Peyer's patch (tissue), 4 donors: ENCODE measurements at regions not wholly inside any gene's neighbourhood (a gene's known extent, or its start where the extent isn't known, plus 50 kb on each side); places are given as distances from the start of the nearest gene placed in this dataset.
"Not testable (repeated sequence)": the region's sequence is repeated elsewhere in the genome, so short reads cannot be mapped to it uniquely, and the experiment has no call there.

Experiments
- DNase-seq, 3 donors: peaks; one replicate each; pipeline ENCODE4 v3.0.0-alpha.2; 2017 to 2019
- H3K27ac ChIP-seq, 4 donors: fragments of 200-600 bp; sonication (generic); one replicate each; pipeline ENCODE4 v1.5.1; 2016 to 2019
- H3K27me3 ChIP-seq, 2 donors: fragments of 200-600 bp; sonication (generic); one replicate each; pipeline ENCODE4 v1.5.1; 2019
- H3K36me3 ChIP-seq, 3 donors: fragments of 200-600 bp; sonication (generic); one replicate each; pipeline ENCODE4 v1.5.1; 2016 to 2019
- H3K4me1 ChIP-seq, 4 donors: fragments of 200-600 bp; sonication (generic); one replicate each; pipeline ENCODE4 v1.5.1; 2016 to 2019
- H3K4me3 ChIP-seq, 4 donors: fragments of 200-600 bp; sonication (generic); 1 replicate in 3 of 4; 2 replicates in 1 of 4; pipeline ENCODE4 v1.5.1; 2016 to 2019; ENCODE audit warnings: mild to moderate bottlenecking in 1 of 4
- H3K9me3 ChIP-seq, 4 donors: fragments of 200-600 bp; sonication (generic); one replicate each; pipeline ENCODE4 v1.5.1; 2016 to 2019; ENCODE audit warnings: mild to moderate bottlenecking in 1 of 4
- CTCF ChIP-seq, 6 experiments: fragments of 450-650 bp in 4 of 6; fragments of 200-600 bp in 2 of 6; sonication (generic) in 1 of 6; IDR thresholded peaks; one replicate each; pipeline ENCODE4 v1.5.1; 2017 to 2019; ENCODE audit warnings: antibody characterized with exemption in 6 of 6, mild to moderate bottlenecking in 3 of 6, moderate library complexity in 1 of 6
- POLR2A ChIP-seq, 2 donors: fragments of 450-650 bp; IDR thresholded peaks; one replicate each; pipeline ENCODE4 v1.5.1; 2017; ENCODE audit warnings: antibody characterized with exemption in 2 of 2, mild to moderate bottlenecking in 2 of 2, moderate library complexity in 2 of 2

DNA sequence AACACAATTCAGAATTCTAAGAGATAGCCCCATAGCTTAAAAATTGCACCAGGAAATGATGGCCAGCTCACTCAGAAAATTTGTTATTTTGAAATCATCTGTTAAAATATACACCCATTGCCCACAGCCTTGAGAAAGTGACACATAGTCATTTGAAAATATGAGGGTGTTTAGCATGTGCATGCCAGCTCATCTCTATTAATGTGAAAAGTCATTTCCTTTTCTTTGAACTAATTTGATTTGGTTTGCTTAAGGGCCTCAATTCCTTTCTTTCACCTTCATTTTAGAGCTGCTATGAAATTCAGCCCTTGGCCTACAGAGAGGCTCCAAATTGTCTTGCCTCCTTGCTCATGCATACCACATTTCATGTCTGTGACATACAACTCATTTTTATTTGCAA lies 241.4 kb downstream of the PHLDA1 start:
- no peak overlapping the region for H3K27ac ChIP-seq
- TF ChIP-seq CTCF (IDR thresholded peaks at IDR 0.05), result no peak
- no peak overlapping the region for H3K4me3 ChIP-seq
- H3K9me3 ChIP-seq, result no peaks in the 10 kb centered on the region
- DNase-seq, result no peak
- H3K36me3 ChIP-seq, result no peaks in the 10 kb centered on the region
- no peaks in the 10 kb centered on the region for H3K4me1 ChIP-seq
- H3K27me3 ChIP-seq, result no peaks in the 10 kb centered on the region

DNA sequence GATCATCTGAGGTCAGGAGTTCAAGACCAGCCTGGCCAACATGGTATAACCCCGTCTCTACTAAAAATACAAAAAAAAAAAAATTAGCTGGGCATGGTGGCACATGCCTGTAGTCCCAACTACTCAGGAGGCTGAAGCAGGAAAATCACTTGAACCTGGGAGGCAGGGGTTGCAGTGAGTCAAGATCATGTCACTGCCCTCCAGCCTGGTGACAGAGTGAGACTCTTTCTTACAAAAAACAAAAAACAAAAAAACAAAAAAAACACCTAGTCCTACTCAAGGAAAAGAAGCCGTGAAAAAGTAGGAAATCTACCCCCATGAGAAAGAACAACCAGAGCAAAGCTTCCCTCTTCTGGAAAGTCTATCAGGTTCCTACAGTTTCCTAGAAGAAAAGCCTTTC lies 244.4 kb downstream of the PHLDA1 start:
- not testable (repeated sequence) for DNase-seq, H3K4me3 ChIP-seq, H3K9me3 ChIP-seq, H3K36me3 ChIP-seq, H3K27ac ChIP-seq, H3K27me3 ChIP-seq, H3K4me1 ChIP-seq

- no peaks in the 10 kb centered on the region for H3K4me1 ChIP-seq
- H3K36me3 ChIP-seq, result no peaks in the 10 kb centered on the region
- TF ChIP-seq CTCF (IDR thresholded peaks at IDR 0.05), result no peak
- TF ChIP-seq POLR2A (IDR thresholded peaks at IDR 0.05), result no peak
- H3K27me3 ChIP-seq, result no peaks in the 10 kb centered on the region
- H3K27ac ChIP-seq, result no peak overlapping the region
- no peak for DNase-seq
- no peak overlapping the region for H3K4me3 ChIP-seq
- no peaks in the 10 kb centered on the region for H3K9me3 ChIP-seq
These were observed 245.5 kb downstream of the PHLDA1 start for GRCh38 chr12:75786070-75786469.

- Histone ChIP-seq H3K27me3 (no peaks in the 10 kb centered on the region), H3K4me3 (no peak overlapping the region), H3K36me3 (no peaks in the 10 kb centered on the region), H3K4me1 (no peaks in the 10 kb centered on the region), H3K9me3 (no peaks in the 10 kb centered on the region), H3K27ac (no peak overlapping the region)
- TF ChIP-seq POLR2A (IDR thresholded peaks at IDR 0.05) (no peak), CTCF (IDR thresholded peaks at IDR 0.05) (no peak)
- no peak for DNase-seq
These were observed 247.0 kb downstream of the PHLDA1 start for GRCh38 chr12:75784591-75784990.

GRCh38 chr12:75783093-75783877 lies 248.3 kb downstream of the PHLDA1 start:
- no peaks in the 10 kb centered on the region for H3K4me1 ChIP-seq
- no peak overlapping the region for H3K27ac ChIP-seq
- no peaks in the 10 kb centered on the region for H3K27me3 ChIP-seq
- no peak for TF ChIP-seq CTCF (IDR thresholded peaks at IDR 0.05)
- TF ChIP-seq POLR2A (IDR thresholded peaks at IDR 0.05), result no peak
- H3K9me3 ChIP-seq, result no peaks in the 10 kb centered on the region
- no peak for DNase-seq
- no peak overlapping the region for H3K4me3 ChIP-seq
- H3K36me3 ChIP-seq, result no peaks in the 10 kb centered on the region

GRCh38 chr12:75782069-75782581 lies 249.5 kb downstream of the PHLDA1 start:
- no peaks in the 10 kb centered on the region for H3K4me1 ChIP-seq
- no peaks in the 10 kb centered on the region for H3K36me3 ChIP-seq
- H3K9me3 ChIP-seq, result no peaks in the 10 kb centered on the region
- no peak overlapping the region for H3K4me3 ChIP-seq
- TF ChIP-seq CTCF (IDR thresholded peaks at IDR 0.05), result no peak
- no peak for TF ChIP-seq POLR2A (IDR thresholded peaks at IDR 0.05)
- no peak overlapping the region for H3K27ac ChIP-seq
- no peaks in the 10 kb centered on the region for H3K27me3 ChIP-seq
- DNase-seq, result no peak
